ENCODE measurements at regions not wholly inside any gene's neighbourhood (a gene's known extent, or its start where the extent isn't known, plus 50 kb on each side); places are given as distances from the start of the nearest gene placed in this dataset.

DNA sequence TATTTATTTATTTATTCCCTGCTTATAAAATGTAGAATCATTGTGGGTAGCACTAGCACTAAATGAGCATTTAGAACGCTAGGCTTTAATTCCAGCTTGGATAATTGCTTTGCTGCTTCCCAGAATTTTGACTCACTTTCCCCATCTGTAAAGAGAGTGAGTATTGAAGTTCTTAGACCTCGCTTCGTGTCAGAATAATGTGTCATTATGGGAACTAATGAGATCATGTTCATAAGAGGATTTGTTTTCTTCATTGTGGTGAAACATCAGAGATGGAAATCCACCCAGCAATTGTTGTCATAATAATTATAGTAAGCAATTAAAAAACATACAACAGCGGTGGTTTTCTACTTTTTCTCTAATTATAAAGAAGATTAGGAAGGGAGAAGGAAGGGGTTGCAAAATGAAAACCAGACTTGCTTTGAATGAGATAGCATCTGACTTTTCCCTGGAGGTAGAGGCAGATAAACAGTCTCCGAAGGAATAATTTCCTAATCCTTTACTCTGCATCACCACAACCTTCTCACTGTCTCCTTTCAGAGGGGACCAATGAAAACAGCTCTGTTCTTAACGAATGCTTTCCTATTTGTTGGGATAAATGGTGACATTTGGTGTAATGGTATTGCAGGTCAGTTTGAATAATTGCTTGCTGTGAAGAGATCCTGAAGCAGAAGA is 86.8 kb upstream of the ARHGAP5 start:
- TF ChIP-seq MAFK (IDR thresholded peaks at IDR 0.05; ENCODE audit: low read depth, low read length) (no peak), CEBPB (IDR thresholded peaks at IDR 0.05; ENCODE audit: low read depth, low read length) (no peak), PHF8 (conservative IDR thresholded peaks at IDR 0.05; ENCODE audit: low read depth, low read length) (no peak)
- TF ChIP-seq, protein P1, sequence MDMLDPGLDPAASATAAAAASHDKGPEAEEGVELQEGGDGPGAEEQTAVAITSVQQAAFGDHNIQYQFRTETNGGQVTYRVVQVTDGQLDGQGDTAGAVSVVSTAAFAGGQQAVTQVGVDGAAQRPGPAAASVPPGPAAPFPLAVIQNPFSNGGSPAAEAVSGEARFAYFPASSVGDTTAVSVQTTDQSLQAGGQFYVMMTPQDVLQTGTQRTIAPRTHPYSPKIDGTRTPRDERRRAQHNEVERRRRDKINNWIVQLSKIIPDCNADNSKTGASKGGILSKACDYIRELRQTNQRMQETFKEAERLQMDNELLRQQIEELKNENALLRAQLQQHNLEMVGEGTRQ (IDR thresholded peaks at IDR 0.05; ENCODE audit: low read length), result no peak
- TF ChIP-seq, protein P2, sequence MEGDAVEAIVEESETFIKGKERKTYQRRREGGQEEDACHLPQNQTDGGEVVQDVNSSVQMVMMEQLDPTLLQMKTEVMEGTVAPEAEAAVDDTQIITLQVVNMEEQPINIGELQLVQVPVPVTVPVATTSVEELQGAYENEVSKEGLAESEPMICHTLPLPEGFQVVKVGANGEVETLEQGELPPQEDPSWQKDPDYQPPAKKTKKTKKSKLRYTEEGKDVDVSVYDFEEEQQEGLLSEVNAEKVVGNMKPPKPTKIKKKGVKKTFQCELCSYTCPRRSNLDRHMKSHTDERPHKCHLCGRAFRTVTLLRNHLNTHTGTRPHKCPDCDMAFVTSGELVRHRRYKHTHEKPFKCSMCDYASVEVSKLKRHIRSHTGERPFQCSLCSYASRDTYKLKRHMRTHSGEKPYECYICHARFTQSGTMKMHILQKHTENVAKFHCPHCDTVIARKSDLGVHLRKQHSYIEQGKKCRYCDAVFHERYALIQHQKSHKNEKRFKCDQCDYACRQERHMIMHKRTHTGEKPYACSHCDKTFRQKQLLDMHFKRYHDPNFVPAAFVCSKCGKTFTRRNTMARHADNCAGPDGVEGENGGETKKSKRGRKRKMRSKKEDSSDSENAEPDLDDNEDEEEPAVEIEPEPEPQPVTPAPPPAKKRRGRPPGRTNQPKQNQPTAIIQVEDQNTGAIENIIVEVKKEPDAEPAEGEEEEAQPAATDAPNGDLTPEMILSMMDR (IDR thresholded peaks at IDR 0.05; ENCODE audit: control extremely low read depth in 1 of 3, insufficient read depth in 1 of 3, low read depth in 1 of 3, low read length in 3 of 3), result no peak

Data from H1 (cell line).